GM12891 (cell line): ENCODE measurements at regions not wholly inside any gene's neighbourhood (a gene's known extent, or its start where the extent isn't known, plus 50 kb on each side); places are given as distances from the start of the nearest gene placed in this dataset.

Experiments
- DNase-seq: peaks from one replicate; pipeline ENCODE4 v3.0.0; 2011; ENCODE audit warnings: low spot score; ENCODE audit not compliant: insufficient read length
- FAIRE-seq: peaks from 2 replicates; lab custom pipeline; 2011; peaks lifted over from hg19 to GRCh38; lab: Jason Lieb, UNC
- PAX5 ChIP-seq: IDR thresholded peaks from 2 replicates; pipeline ENCODE4 v1.6.1; 2011; ENCODE audit warnings: low read length, moderate library complexity, mild to moderate bottlenecking; ENCODE audit not compliant: insufficient read depth, severe bottlenecking
- POLR2A ChIP-seq: IDR thresholded peaks from 2 replicates; pipeline ENCODE4 v1.6.1; 2011; ENCODE audit warnings: low read depth, low read length, control low read depth
- POLR2AphosphoS5 ChIP-seq: IDR thresholded peaks from 2 replicates; pipeline ENCODE4 v1.6.1; 2011; ENCODE audit warnings: low read depth, low read length, control low read depth
- POU2F2 ChIP-seq: IDR thresholded peaks from 2 replicates; pipeline ENCODE4 v1.6.1; 2011; ENCODE audit warnings: low read depth, mild to moderate bottlenecking, control low read depth, low read length, moderate library complexity
- SPI1 ChIP-seq: IDR thresholded peaks from 2 replicates; pipeline ENCODE4 v1.6.1; 2011; ENCODE audit warnings: low read depth, low read length, control low read depth
- TAF1 ChIP-seq: IDR thresholded peaks from 2 replicates; pipeline ENCODE4 v1.6.1; 2011; ENCODE audit warnings: low read depth, low read length, control low read depth

GRCh38 chrX:140343226-140343868 lies 161.5 kb downstream of the SOX3 start:
- no peak for FAIRE-seq

GRCh38 chrX:140342410-140342809 lies 162.5 kb downstream of the SOX3 start:
- DNase-seq (no peak), FAIRE-seq (no peak)
- TF ChIP-seq POU2F2, result no peak
- no peak for TF ChIP-seq SPI1
- no peak for TF ChIP-seq POLR2A
- TF ChIP-seq PAX5, result no peak
- TF ChIP-seq TAF1, result no peak
- TF ChIP-seq POLR2AphosphoS5, result no peak

More at GRCh38 chrX:140343226-140343868, 161.5 kb downstream of the SOX3 start:
- no peak for TF ChIP-seq SPI1
- no peak for TF ChIP-seq POLR2A
- DNase-seq, result no peak

GRCh38 chrX:140337263-140337662 lies 167.6 kb downstream of the SOX3 start:
- FAIRE-seq (no peak), DNase-seq (no peak)
- TF ChIP-seq TAF1, result no peak
- TF ChIP-seq POU2F2, result no peak
- no peak for TF ChIP-seq PAX5

- TF ChIP-seq SPI1, result no peak
- FAIRE-seq, result no peak
- no peak for DNase-seq
These were observed 186.6 kb downstream of the SOX3 start for GRCh38 chrX:140318296-140318695.

GRCh38 chrX:140317462-140317861 lies 187.4 kb downstream of the SOX3 start:
- DNase-seq (no peak), FAIRE-seq (no peak)
- TF ChIP-seq POLR2A (no peak), SPI1 (no peak), POU2F2 (no peak), POLR2AphosphoS5 (no peak), PAX5 (no peak), TAF1 (no peak)

- FAIRE-seq (no peak), DNase-seq (no peak)
- TF ChIP-seq PAX5 (no peak), POU2F2 (no peak), TAF1 (no peak), POLR2A (no peak)
These were observed 205.7 kb downstream of the SOX3 start for GRCh38 chrX:140298960-140299825.

GRCh38 chrX:140297273-140297672 lies 207.6 kb downstream of the SOX3 start:
- no peak for DNase-seq

GRCh38 chrX:140292961-140293360 lies 211.9 kb downstream of the SOX3 start:
- no peak for TF ChIP-seq POLR2AphosphoS5
- no peak for TF ChIP-seq SPI1
- TF ChIP-seq PAX5, result no peak
- no peak for FAIRE-seq
- no peak for DNase-seq

More at GRCh38 chrX:140297273-140297672, 207.6 kb downstream of the SOX3 start:
- TF ChIP-seq PAX5 (no peak), POLR2AphosphoS5 (no peak), TAF1 (no peak)
- FAIRE-seq, result no peak

- TF ChIP-seq PAX5 (no peak), POLR2AphosphoS5 (no peak), TAF1 (no peak), POU2F2 (no peak), POLR2A (no peak), SPI1 (no peak)
- FAIRE-seq (no peak), DNase-seq (no peak)
These were observed 212.7 kb downstream of the SOX3 start for GRCh38 chrX:140292188-140292587.

GRCh38 chrX:140274811-140275525 lies 229.9 kb downstream of the SOX3 start:
- DNase-seq, result no peak
- no peak for FAIRE-seq
- TF ChIP-seq PAX5, result no peak
- no peak for TF ChIP-seq SPI1
- TF ChIP-seq POLR2AphosphoS5, result no peak
- TF ChIP-seq POLR2A, result no peak
- no peak for TF ChIP-seq POU2F2
- no peak for TF ChIP-seq TAF1
